ENCODE measurements at regions not wholly inside any gene's neighbourhood (a gene's known extent, or its start where the extent isn't known, plus 50 kb on each side); places are given as distances from the start of the nearest gene placed in this dataset.

DNA sequence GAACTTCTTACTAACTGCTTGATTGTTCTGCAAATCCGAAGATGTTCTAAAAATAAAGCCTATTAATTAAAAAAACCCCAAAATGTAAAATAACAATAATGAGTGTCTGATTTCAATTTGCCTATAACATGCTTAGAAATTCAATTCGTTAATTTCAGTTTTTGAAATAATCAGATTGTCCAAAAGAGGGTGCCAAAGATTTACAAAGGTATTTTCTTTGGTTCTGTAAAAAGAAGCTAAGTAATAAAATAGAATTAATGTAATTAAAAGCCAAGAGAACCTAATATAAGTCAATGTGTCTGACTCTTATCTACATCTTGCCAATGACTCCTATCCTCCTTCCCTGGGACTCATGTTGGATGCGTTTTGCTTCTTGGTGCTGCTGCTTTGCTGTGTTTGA is 75.0 kb upstream of the CPHXL start:
- Histone ChIP-seq H3K79me2 (ENCODE audit: insufficient read depth, low read length) (no peaks in the 10 kb centered on the region), H2AFZ (ENCODE audit: low read length) (no peak overlapping the region), H3K36me3 (ENCODE audit: insufficient read depth, low read length) (no peaks in the 10 kb centered on the region), H3K4me3 (ENCODE audit: insufficient read depth, low read length) (no peak overlapping the region), H3K27ac (ENCODE audit: low read depth, low read length) (no peak overlapping the region), H3K27me3 (ENCODE audit: insufficient read depth, low read length) (no peaks in the 10 kb centered on the region), H3K9me3 (ENCODE audit: low read depth, low read length) (no peaks in the 10 kb centered on the region), H3K4me2 (ENCODE audit: insufficient read depth, low read length) (no peak overlapping the region), H4K20me1 (ENCODE audit: insufficient read depth, low read length) (no peaks in the 10 kb centered on the region), H3K4me1 (ENCODE audit: insufficient read depth, low read length) (no peaks in the 10 kb centered on the region)
- peak; percentile 35 for DNase-seq (ENCODE audit: insufficient read length, low spot score, missing footprints)
- TF ChIP-seq, protein P1, sequence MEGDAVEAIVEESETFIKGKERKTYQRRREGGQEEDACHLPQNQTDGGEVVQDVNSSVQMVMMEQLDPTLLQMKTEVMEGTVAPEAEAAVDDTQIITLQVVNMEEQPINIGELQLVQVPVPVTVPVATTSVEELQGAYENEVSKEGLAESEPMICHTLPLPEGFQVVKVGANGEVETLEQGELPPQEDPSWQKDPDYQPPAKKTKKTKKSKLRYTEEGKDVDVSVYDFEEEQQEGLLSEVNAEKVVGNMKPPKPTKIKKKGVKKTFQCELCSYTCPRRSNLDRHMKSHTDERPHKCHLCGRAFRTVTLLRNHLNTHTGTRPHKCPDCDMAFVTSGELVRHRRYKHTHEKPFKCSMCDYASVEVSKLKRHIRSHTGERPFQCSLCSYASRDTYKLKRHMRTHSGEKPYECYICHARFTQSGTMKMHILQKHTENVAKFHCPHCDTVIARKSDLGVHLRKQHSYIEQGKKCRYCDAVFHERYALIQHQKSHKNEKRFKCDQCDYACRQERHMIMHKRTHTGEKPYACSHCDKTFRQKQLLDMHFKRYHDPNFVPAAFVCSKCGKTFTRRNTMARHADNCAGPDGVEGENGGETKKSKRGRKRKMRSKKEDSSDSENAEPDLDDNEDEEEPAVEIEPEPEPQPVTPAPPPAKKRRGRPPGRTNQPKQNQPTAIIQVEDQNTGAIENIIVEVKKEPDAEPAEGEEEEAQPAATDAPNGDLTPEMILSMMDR (IDR thresholded peaks at IDR 0.05; ENCODE audit: extremely low read depth, low read depth, low read length) = no peak

DNA sequence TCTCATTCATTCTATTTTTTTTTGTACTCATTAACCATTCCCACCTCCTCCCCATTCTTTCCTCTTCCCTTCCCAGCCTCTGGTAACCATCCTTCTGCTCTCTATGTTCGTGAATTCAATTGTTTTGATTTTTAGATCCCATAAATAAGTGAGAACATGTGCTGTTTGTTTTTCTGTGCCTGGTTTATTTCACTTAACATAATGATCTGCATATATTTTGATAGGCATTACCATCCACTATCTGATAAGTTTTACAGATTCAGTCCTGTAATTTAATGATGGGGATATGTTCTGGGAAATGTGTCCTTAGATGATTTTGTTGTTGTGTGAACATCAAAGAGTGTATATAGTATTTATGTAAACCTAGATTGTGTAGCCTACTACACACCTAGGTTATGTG is 77.5 kb upstream of the CPHXL start:
- TF ChIP-seq, protein P1 (IDR thresholded peaks at IDR 0.05; ENCODE audit: extremely low read depth, low read depth, low read length) = no peak
- H3K4me1 ChIP-seq (ENCODE audit: insufficient read depth, low read length) = no peaks in the 10 kb centered on the region
- H3K27ac ChIP-seq (ENCODE audit: low read depth, low read length) = no peak overlapping the region

DNA sequence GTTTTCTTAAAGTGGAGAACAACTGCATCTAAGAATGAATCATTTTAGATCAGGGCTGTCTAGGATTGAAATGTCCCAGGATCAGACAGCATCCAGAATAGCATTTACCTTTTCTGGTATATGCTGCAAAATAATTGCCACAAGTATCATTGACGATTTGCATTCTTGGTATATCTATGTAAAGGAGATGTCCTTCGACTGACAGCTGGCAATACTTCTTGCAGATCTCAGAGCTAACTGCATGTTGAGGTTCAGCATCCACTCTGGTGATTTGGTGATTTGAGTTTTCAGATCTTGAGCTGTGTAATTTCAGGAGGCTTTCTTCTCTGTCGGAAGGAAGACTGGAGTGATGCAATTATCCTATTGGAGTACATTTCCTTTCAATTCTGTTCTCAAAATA is 78.1 kb upstream of the CPHXL start:
- Histone ChIP-seq H3K27me3 (ENCODE audit: insufficient read depth, low read length) (no peaks in the 10 kb centered on the region), H3K4me3 (ENCODE audit: insufficient read depth, low read length) (no peak overlapping the region), H3K36me3 (ENCODE audit: insufficient read depth, low read length) (no peaks in the 10 kb centered on the region), H3K27ac (ENCODE audit: low read depth, low read length) (no peak overlapping the region), H3K79me2 (ENCODE audit: insufficient read depth, low read length) (no peaks in the 10 kb centered on the region), H3K4me2 (ENCODE audit: insufficient read depth, low read length) (no peak overlapping the region), H4K20me1 (ENCODE audit: insufficient read depth, low read length) (no peaks in the 10 kb centered on the region), H3K4me1 (ENCODE audit: insufficient read depth, low read length) (no peaks in the 10 kb centered on the region), H2AFZ (ENCODE audit: low read length) (no peak overlapping the region), H3K9me3 (ENCODE audit: low read depth, low read length) (no peaks in the 10 kb centered on the region)
- TF ChIP-seq, protein P1 (IDR thresholded peaks at IDR 0.05; ENCODE audit: extremely low read depth, low read depth, low read length) = no peak
- DNase-seq (ENCODE audit: insufficient read length, low spot score, missing footprints) = no peak

More for the DNA sequence above, 77.5 kb upstream of the CPHXL start:
- no peak overlapping the region for H3K4me3 ChIP-seq (ENCODE audit: insufficient read depth, low read length)
- H3K27me3 ChIP-seq (ENCODE audit: insufficient read depth, low read length) = no peaks in the 10 kb centered on the region
- DNase-seq (ENCODE audit: insufficient read length, low spot score, missing footprints) = no peak
- no peaks in the 10 kb centered on the region for H3K79me2 ChIP-seq (ENCODE audit: insufficient read depth, low read length)
- H3K36me3 ChIP-seq (ENCODE audit: insufficient read depth, low read length) = no peaks in the 10 kb centered on the region
- no peak overlapping the region for H2AFZ ChIP-seq (ENCODE audit: low read length)
- H4K20me1 ChIP-seq (ENCODE audit: insufficient read depth, low read length) = no peaks in the 10 kb centered on the region
- no peaks in the 10 kb centered on the region for H3K9me3 ChIP-seq (ENCODE audit: low read depth, low read length)
- H3K4me2 ChIP-seq (ENCODE audit: insufficient read depth, low read length) = no peak overlapping the region

DNA sequence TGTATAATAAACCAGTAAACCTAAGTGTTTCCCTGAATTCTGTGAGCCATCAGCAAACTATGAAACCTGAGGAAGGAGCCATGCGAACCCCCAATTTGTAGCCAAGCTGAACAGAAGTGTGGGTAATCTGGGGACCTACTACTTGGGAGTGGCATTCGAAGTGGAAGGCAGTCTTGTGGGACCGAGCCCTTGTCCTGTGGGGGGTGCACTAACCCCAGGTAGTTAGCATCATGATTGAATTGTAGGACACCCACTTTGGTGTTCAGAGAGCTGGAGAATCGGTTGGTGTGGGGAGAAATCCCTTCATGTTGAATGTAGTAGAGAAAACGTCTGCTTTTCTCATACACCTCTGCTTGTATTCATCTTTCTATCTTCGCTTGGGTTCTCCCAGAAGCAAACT is 79.7 kb upstream of the CPHXL start:
- Histone ChIP-seq H3K79me2 (ENCODE audit: insufficient read depth, low read length) (no peaks in the 10 kb centered on the region), H2AFZ (ENCODE audit: low read length) (no peak overlapping the region), H3K4me1 (ENCODE audit: insufficient read depth, low read length) (no peaks in the 10 kb centered on the region), H3K27me3 (ENCODE audit: insufficient read depth, low read length) (no peaks in the 10 kb centered on the region), H3K4me3 (ENCODE audit: insufficient read depth, low read length) (no peak overlapping the region), H3K36me3 (ENCODE audit: insufficient read depth, low read length) (no peaks in the 10 kb centered on the region), H3K4me2 (ENCODE audit: insufficient read depth, low read length) (no peak overlapping the region), H3K27ac (ENCODE audit: low read depth, low read length) (no peak overlapping the region), H3K9me3 (ENCODE audit: low read depth, low read length) (no peaks in the 10 kb centered on the region), H4K20me1 (ENCODE audit: insufficient read depth, low read length) (no peaks in the 10 kb centered on the region)
- no peak for DNase-seq (ENCODE audit: insufficient read length, low spot score, missing footprints)
- TF ChIP-seq, protein P1 (IDR thresholded peaks at IDR 0.05; ENCODE audit: extremely low read depth, low read depth, low read length) = no peak
